ENCODE measurements at regions not wholly inside any gene's neighbourhood (a gene's known extent, or its start where the extent isn't known, plus 50 kb on each side); places are given as distances from the start of the nearest gene placed in this dataset.
"Not testable (repeated sequence)": the region's sequence is repeated elsewhere in the genome, so short reads cannot be mapped to it uniquely, and the experiment has no call there.

DNA sequence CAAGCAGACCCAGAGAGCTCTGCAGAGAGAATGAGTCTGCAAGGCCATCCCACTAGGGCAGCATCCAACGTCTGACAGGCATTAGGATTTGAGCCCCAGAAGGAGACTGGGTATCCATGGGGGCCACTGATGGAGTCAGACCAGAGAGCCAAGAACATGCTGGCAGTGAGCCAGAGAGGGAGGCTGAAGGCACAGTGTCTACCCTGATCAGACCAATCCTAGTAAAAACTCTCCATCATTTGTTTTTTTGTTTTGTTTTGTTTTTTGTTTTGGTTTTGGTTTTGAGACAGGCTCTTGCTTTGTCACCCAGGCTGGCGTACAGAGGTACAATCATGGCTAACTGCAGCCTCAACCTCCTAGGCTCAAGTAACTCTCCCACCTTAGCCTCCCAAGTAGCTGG is 133.1 kb upstream of the LYZL2 start:
- DNase-seq: no peak

DNA sequence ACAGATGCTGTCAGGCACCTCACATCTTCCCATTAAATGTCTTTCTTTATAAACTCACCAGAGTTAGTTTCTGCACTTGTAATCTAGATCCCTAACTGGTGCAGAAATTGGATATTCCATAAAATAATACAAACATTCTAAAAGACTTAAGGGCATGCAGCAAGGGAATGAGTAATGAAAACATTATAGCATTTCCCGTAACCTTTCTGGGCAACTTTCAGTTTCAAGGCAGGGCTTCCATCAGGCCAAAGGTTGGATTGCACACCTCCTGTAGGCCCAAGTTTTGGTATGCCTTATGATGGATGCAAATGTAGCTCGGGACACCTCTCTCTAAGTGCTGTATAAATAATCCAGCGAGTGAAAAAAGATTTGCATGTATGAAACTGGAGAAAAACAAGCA is 129.9 kb upstream of the LYZL2 start:
- no peak for DNase-seq

DNA sequence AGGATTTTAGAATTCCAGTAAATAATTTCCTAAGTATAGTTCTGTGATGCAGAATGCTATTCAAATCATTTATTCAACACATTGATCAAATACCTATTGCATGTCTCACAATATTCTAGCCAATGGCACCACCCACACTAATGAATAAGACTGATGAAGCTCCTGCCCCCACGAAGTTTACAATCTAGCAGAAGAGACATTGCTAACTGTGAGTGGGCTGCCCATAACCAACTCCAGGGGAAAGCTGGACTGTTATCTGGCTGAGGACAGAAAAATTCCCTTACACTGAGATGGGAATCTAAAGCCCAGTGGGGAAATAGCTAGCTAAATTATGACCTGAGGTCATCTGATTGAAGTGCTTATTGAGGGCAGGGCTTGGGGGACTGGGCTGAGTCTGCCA is 128.8 kb upstream of the LYZL2 start:
- DNase-seq: no peak

DNA sequence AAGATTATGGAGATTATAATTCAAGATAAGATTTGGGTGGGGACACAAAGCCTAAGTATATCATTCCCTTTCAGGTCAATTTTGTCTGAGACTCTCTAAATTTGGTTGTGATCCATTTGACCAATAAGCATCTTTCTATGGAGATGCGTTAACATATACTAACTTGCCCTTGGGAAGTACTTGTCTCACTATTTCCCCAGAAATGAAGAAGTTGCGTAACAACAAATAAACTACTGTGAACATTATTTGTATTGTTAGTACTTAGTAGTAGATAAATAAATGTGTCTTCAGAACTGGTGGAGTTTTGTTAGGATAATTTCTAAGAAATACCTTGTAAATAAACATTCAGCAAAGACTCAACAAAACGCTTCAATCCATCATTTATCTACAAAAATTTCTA is 127.3 kb upstream of the LYZL2 start:
- no peak for DNase-seq

DNA sequence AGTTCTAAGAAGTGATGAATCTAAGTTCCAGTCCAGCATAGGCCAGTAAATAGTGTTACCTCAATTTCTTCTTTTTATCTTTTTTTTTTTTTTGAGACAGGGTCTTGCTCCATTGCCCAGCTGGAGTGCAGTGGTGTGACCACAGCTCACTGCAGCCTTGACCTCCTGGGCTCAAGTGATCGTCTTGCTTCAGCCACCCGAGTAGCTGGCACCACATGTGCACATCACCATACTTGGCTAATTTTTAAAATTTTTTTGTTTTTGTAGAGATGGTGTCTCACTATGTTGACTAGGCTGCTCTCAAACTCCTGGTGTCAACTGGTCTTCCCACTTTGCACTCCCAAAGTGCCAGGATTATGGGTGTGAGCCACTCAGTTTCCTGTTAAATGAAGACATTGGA is 126.6 kb upstream of the LYZL2 start:
- no peak for DNase-seq

DNA sequence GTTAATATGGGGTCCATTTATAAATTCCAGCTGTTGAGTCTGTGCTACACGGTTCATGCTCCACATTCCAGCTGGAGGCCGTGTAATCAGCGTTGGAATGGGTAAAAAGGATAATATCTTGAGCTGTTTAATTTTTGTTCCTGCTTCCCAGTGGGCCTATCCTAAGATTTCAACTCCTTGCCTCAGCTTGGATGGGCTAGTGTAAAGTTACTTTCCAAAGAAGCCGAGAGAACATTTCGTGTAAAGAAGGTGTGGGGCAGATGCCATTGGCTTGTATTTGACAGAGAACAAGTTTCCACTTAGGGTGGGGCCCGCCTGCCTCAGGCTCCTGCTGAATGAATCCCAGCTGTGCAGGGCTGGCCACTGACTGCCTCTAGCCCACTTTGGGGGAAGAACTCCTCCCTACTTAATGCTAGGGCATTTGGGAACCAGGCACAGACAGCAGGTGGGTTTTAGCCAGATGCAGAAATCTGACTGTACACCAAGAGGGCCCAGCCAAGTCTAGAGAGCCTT is 125.9 kb upstream of the LYZL2 start:
- no peak for DNase-seq

DNA sequence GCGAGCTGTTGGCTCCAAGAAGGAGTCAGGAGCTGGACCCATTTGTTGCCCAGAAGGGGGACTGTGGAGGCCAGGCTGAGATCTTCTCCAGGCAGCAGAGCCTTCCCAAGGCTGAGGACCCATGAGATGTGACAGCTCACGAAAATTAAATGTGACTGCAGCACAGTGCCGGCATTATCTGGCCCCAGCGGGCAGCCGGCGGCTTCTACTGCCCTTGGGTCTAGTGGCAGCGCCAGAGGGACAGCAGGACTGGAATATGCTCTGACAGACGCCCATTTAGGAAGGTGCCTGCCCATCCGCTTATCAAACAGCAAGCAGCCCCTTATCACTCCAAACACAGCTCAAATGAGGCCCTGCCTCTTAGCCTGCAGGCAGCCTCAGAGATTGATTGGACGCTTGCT is 122.9 kb upstream of the LYZL2 start:
- DNase-seq: peak in 1 of 2 donors; percentile 72

DNA sequence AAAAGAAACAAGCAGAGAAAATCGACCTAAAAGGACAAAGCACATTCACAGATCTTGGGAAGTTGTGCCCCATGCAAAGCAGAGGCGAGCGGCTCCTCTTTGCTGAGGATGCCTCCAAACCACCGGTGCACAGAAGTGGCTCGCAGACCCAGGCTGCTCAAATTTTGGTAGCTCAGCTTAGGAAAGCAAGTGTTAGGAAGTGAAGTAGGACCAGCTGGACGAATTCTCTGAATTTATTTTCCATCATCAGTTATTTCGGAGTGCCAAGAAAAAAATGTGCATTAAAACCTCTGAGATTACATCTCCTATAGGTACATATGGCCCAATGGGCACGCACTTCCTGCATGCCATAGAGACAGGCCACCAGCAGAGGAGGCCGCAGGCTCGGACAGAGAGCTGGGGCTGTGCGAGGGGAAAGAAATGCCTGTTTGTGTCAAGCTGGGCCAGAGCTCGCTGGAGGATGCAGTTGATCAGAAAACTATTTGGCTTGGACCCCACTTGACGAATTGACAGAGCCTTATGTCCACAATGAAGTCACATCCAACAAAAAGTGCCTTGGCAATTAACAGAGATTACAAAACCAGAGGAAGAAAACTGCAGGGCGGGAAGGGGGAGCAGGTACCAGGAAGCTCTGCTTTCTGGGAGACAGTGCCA is 122.3 kb upstream of the LYZL2 start:
- DNase-seq: peak; percentile 75 to 79

DNA sequence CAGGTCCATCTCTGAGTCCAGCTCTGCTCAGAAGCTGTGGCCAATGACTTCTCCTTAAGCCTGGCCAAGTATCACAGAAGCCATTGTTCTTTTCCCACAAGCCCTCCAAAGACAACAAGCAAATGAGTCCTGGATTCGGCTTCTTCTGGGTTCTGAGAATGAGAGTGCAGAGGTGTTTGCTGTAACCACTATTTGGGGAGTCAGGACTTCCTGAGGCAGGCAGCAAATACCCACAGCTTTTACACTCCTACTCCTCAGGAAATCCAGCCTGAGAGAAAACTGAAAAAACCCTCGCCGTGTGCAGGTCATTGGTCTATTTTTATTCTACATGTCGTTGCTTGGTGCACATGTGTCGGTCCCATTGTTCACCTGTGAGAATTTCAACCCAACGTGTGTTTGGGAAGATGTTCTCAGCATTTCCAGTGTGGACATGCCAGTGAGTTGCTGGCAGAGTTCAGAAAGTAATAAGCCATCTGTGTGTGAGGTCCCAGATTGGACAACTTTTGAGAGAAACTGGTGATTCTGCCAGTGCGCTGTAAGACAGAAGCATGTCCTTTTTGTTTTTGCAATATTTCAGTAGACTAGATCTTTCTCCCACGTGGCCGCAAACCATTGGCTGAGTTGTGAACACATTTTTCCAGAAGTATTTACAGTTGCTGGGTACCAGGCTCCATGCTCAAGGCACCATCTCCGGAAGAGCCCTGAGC is 121.6 kb upstream of the LYZL2 start:
- DNase-seq: no peak

DNA sequence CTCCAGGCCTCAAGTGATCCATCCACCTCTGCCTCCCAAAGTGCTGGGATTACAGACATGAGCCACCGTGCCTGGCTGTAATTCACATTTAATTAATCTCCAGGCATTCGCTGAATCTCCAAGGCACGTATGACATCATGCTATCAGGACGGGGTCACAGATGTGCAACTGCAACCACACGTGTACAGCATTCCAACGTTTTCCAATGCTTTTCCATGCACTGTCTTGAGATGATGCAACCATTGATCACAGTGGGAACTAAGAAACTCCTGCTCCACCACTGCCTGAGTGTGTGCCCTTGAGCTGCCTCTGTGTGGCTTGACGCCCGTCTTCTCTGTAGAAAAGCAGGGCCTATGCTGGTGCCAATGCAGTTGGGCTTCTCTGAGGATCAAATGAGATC is 119.8 kb upstream of the LYZL2 start:
- DNase-seq: no peak

DNA sequence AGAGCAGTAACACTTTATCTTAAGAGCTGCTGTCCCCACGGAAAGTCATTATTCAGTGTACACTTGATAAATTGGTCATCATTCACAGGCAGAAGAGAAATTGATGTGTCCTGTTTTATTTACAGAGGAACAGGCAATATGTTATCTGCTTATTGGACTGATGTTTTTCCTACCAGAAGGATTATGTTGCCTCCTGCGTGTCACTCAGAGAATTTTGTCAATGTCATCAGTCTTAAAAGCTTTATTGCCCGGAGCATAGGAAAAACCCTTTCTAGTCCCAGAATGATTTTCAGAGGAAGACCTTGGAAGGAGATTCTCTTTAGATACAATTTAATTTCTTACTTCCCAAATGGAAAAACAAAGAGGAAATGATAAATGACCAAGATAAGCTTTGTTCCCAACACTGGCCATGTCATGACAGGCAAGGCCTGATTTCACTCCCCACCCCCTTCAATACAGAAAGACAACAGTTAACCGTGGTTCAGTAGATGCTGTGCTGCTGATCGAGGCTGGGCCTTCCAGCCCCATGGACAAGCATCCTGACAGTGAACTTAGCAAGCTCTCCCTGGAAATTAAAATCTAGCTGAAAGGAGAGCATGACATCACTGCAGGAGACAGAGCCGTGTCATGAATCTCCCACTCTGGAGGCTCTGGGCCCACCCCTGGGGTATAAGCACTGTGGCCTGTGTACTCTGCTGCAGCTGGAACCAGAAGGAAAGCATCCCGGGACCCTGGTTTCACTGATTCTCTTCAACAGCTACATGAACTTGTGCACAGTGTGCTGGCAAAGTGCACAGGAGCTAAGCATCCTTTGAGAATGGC is 118.8 kb upstream of the LYZL2 start:
- DNase-seq: no peak

DNA sequence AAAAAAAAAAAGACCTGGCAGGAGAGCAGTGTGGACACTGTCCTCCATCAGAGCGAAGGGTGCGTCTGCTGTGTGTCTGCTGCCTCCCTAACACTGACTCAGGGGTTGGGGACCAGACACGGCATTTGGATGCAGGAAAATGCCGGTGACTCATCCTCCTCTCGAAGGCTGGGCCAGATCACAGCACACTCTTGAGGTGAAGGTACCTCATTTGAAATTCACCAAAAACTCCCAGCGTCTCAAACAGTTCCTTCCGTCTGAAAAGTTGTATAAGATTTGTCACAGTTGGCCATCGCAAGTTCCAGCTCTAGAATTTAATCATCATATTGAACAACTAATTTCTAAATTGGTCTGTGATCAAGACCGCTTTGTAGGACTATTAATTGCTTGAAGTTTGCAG is 118.1 kb upstream of the LYZL2 start:
- DNase-seq: no peak

DNA sequence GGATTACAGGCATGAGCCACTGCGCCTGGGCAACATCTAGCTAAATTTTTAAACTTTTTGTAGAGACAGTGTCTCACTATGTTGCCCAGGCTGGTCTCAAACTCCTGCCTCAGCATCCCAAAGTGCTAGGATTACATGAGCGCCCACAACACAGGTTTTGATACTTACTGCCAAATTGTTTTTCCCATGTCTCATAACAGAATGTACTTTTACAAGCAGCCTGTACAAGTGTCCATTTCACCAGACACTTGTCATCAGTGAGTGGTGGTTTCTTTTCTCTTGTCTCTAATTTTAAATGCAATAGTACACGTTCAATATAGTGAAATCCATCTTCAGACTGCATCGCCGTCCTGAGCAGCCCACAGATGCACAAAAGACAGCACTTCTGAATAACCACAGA is 116.4 kb upstream of the LYZL2 start:
- no peak for DNase-seq

DNA sequence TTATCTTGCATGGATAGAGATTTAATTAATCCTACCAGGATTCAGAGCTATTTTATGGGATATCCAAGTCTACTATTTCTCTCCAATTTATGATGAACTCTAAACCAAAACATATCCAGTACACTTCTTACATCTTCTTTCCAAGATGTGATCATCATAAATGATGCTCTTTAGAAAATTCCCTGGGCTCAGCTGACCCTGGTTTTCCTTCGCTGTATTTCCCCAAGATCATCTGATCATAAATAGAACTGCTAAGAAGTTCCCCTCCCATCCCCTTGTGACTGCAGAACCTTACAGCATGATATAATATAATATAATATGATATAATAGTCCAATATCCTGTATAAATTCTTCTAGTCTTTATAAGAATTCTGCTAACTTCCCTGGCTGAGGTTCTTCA is 114.6 kb upstream of the LYZL2 start:
- DNase-seq: no peak

DNA sequence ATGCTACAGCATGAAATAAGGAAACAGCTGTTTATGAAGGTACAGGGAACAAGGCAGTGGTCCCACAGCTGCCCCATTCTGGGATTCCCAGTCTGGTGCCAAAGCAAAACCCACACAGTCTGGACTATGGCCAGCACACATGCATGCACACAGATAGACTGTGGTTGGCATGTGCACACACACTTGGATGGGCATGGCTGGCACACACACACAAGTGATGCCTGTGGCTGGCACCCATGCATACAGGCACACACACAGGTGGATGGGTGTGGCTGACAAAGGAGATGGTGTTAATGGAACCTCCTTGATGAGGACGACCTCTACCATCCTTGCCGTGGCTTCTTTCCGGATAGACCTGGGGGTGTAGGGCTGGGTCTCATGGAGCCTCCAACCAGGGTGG is 114.0 kb upstream of the LYZL2 start:
- no peak for DNase-seq

DNA sequence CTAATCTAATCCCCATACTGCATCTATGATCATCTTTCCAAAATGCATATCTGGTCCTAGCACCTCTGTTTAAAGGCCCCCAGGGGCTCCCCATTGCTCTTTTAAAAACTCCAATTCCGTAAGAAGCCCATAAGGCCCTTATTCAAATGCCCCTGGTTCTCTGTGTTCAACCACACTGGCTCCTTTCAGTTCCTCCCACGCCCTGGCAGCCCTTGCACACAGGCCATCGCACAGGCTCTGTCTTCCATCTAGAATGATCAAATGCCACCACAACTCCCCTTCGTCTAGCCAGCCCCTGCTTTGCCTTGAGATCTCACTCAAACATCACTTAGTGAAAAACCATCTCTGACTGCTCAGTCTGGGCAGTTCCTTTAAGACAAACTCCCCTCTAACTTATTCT is 112.9 kb upstream of the LYZL2 start:
- DNase-seq: no peak

DNA sequence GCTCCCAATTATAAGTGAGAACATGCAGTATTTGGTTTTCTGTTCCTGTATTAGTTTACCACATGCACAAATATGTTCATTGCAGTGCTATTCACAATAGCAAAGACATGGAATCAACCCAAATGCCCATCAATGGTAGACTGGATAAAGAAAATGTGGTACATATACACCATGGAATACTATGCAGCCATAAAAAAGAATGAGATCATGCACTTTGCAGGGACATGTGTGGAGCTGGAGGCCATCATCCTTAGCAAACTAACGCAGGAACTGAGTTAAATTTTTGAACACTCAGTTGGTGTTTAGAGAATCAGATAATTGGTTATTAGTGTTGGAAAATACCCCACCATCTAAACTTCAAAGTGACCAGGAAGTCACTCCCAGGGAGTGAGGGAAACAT is 111.2 kb upstream of the LYZL2 start:
- not testable (repeated sequence) for DNase-seq

DNA sequence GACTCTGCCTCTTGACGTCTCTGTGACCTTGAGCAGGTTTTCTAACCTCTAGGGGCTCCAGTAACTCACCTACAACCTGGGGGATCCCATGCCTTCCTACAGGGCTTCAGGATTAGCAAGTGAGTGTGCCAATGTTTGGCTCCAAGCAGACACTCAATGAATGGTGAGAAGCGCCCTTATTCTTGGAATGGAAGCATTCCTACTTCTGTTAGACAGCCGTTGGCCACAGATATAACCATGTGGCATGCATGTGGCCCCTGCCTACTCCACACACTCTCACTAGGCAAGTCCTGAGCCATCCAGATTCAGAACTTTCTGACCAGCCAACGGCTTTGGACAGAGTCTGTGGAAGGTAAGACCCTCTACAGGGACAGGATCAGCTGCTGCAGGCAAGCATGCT is 108.9 kb upstream of the LYZL2 start:
- DNase-seq: no peak

DNA sequence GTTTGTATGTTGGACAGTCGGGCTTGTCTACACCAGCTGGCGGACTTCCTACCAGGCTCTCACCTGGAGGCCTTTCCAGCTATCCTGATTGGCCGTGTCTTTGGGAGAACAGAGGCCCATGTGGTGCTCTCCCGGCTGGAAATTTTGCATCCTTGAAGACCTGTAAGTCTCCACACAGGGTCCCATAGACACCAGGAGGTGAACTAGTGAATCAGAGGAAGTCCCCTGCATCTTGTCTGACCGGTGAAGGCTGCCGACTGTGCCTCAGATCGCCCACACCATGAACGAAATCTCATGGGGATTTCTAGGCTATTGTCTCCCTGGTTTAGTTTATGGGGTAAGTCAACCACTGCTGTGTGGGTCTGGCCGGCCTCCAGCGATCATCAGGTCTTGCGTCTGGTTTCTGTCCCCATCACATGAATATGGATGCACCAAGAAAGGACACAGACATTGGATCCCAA is 108.4 kb upstream of the LYZL2 start:
- no peak for DNase-seq

DNA sequence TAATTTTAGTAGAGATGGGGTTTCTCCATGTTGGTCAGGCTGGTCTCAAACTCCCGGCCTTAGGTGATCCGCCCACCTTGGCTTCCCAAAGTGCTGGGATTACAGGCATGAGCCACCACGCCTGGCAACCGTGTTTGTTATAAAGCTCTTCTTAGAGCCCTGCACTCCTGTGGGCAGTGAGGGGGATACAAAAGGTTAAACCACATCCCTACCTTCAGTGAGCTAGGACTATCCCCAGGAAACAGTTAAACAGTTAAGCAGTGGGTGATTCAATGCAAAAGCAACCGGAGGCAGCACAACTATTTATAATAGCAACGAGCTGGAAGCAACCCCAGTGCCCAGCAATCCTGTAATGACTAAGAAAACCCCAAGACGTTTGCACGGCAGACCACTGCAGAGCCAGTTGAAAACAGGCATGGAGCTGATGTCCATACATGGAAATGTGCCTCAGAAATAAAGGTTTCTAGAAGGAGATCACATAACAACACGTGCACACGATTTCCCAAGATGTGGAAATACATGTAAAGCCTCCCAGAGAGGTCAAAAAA is 107.2 kb upstream of the LYZL2 start:
- no peak for DNase-seq

DNA sequence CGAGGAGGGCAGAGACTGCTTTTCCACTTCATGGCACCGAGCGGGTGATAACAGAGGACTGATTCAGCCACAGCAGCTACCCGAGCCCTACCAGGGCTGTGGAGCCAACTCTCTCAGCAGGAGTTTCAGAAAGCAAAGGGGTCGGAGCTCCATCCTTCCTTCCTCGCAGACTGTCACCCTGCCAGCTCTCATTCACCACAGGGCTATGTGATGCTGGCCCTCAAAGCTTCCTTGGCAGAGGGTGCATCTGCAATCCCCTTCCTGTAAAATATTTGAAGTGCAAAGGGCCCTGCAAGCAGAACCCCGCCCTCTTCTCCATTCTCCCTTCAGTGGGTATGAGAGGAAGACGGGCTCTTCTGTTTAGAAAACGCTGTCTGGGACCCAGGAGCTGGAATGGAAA is 105.3 kb upstream of the LYZL2 start:
- no peak for DNase-seq

DNA sequence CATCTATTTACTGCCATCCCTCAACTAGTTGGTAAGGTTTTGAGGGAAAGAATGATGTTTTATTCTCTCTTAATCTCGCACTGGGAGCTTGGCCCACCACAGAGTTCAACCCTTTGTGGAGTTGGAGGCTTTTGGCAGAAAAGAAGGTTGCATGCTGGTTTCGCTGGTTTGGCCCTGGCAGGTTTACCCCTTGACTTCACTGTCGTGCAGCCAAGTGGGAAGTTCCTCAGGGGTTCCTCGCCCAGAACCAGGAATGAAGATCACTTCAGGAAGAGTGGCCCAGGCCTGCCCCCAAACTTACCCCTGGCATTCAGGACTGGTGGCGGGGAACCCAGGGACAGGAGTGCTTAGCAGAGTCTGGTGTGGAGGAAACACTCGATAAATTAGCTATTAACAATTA is 103.1 kb upstream of the LYZL2 start:
- DNase-seq: no peak

DNA sequence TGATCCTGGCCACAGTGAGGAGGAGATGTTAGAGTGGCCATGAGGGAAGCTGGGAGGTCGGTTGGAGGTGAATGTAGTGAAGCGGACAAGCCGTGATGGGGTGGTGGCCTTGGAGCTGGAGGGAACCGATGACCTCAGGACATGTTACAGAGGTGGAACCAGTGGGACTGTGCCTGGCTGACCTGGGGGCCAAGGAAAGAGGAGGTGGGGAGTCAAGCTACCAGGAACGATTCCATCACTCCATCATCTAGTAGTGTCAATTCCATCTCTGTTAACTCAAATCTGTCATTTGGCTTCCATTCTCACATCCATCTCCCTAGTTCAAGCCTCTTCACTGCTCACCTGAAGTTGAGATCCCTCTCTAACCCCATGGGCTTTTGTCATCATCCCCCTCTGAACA is 102.4 kb upstream of the LYZL2 start:
- no peak for DNase-seq

DNA sequence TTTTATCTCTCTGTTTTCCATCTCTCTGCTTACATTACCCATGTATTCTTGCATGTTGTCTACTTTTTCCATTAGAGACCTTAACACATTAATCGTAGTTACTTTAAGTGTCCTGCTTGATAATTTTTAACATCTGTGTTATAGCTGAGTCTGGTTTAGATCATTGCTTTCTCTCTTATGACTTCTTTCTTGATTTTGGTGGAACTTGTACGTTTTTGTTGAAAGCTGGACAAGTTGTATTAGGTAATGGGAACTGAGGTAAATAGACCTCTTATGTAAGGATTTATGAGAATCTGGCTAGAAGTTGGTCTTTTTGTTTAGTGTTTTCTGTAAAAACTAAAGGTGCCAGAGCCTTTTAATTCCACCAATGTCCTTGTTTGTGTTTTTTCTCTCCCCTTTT is 100.8 kb upstream of the LYZL2 start:
- DNase-seq: no peak
